Endodermal cell (in vitro differentiated cells): ENCODE measurements at regions not wholly inside any gene's neighbourhood (a gene's known extent, or its start where the extent isn't known, plus 50 kb on each side); places are given as distances from the start of the nearest gene placed in this dataset.

ENCODE experiments used
- DNase-seq: peaks from one replicate; pipeline ENCODE4 v3.0.0-alpha.2; 2017
- H3K27ac ChIP-seq: 2 replicates; pipeline ENCODE4 v1.5.1; 2013; ENCODE audit warnings: mild to moderate bottlenecking, low read depth, low read length, moderate library complexity
- H3K27me3 ChIP-seq: 2 replicates; pipeline ENCODE4 v1.6.1; 2013; ENCODE audit warnings: mild to moderate bottlenecking, low read length, moderate library complexity; ENCODE audit not compliant: insufficient read depth, control insufficient read depth, poor library complexity, severe bottlenecking
- H3K36me3 ChIP-seq: 2 replicates; pipeline ENCODE4 v1.7.0; 2013; ENCODE audit warnings: mild to moderate bottlenecking, low read length, moderate library complexity; ENCODE audit not compliant: control insufficient read depth, insufficient read depth
- H3K4me1 ChIP-seq: one replicate; pipeline ENCODE4 v1.7.0; 2013; ENCODE audit warnings: low read length; ENCODE audit not compliant: control insufficient read depth, insufficient read depth
- H3K4me3 ChIP-seq: 2 replicates; pipeline ENCODE4 v1.5.1; 2013; ENCODE audit warnings: mild to moderate bottlenecking, low read length, moderate library complexity
- H3K9ac ChIP-seq: 2 replicates; pipeline ENCODE4 v1.6.1; 2013; ENCODE audit warnings: mild to moderate bottlenecking, low read length, moderate library complexity; ENCODE audit not compliant: poor library complexity, severe bottlenecking; ENCODE audit errors: extremely low read depth
- H3K9me3 ChIP-seq: 2 replicates; pipeline ENCODE4 v1.6.1; 2013; ENCODE audit warnings: mild to moderate bottlenecking, low read length, moderate library complexity; ENCODE audit not compliant: control insufficient read depth
- H3K27ac Mint-ChIP-seq: 2 replicates; pipeline ENCODE4 v1.8.0; 2020; ENCODE audit warnings: mixed read lengths
- H3K27me3 Mint-ChIP-seq: 2 replicates; pipeline ENCODE4 v1.8.0; 2021; ENCODE audit warnings: mild to moderate bottlenecking, mixed read lengths; ENCODE audit not compliant: insufficient read depth
- H3K36me3 Mint-ChIP-seq: 2 replicates; pipeline ENCODE4 v1.8.0; 2020; ENCODE audit warnings: low read depth, mixed read lengths
- H3K4me1 Mint-ChIP-seq: 2 replicates; pipeline ENCODE4 v1.8.0; 2020; ENCODE audit warnings: mixed read lengths
- H3K4me3 Mint-ChIP-seq: 2 replicates; pipeline ENCODE4 v1.8.0; 2020; ENCODE audit warnings: mild to moderate bottlenecking, moderate library complexity, mixed read lengths
- H3K9me3 Mint-ChIP-seq: 2 replicates; pipeline ENCODE4 v1.8.0; 2020; ENCODE audit warnings: mild to moderate bottlenecking, mixed read lengths
- CTCF ChIP-seq: fragments of 200-600 bp; sonication (generic); conservative IDR thresholded peaks from 2 replicates; pipeline ENCODE4 v1.5.0; 2021; ENCODE audit warnings: antibody characterized with exemption, mild to moderate bottlenecking
- WGBS, 2 experiments: methylation state at CpG; one replicate each; pipeline versions ENCODE4 v1.1.5 to v1.1.7; 2013; ENCODE audit warnings: missing lambda C conversion rate in 2 of 2, mixed read lengths in 1 of 2; ENCODE audit not compliant: insufficient coverage in 1 of 2, insufficient read length in 1 of 2; 5-methylcytosine and 5-hydroxymethylcytosine counted together

DNA sequence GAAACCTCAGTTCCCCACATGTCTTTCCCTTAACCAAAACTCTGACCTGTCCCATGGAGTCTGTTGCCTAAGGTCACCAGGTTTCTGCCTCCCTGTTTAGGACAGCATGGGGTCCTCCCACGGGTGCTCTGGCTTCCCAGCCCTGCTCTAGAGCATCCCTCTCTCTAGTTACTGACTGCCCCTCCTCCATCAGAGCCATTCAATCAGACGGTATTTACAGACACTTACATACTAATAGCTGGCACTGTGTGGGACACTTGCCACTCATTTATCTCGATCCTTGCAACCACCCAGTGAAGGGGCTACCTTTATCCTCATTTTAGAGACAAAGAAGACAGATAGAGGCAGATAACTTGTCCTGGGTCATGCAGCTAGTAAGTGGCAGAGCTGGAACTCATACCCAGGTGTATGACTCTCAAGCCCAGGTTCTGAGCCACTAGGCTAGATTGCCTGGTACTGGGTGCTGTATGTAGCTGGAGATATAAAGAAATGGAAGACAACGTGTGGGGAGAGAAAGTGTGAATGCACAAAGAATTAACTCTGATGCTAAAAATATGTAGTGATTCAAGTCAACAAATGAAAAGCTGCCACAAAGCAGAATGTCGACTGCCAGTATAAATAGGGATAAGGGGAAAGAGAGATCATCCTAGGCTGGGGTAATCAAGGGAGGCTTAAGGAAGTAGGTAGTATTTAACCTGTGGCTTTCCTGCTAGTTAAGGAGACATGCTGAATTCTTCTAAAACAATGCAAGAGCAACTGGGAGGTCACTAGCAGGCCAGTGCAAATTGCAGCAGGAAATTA is 52.5 kb upstream of the PDE8B start:
- Mint-ChIP-seq H3K27ac (peak overlapping the region; percentile 27), H3K9me3 (no peaks in the 10 kb centered on the region), H3K4me1 (peaks cover 37% of the 10 kb centered on the region), H3K27me3 (no peaks in the 10 kb centered on the region), H3K36me3 (no peaks in the 10 kb centered on the region), H3K4me3 (no peak overlapping the region)
- peaks cover 4% of the 10 kb centered on the region for H3K9me3 ChIP-seq
- no peak for TF ChIP-seq CTCF
- no peak overlapping the region for H3K27ac ChIP-seq
- H3K36me3 ChIP-seq, result no peaks in the 10 kb centered on the region
- no peak overlapping the region for H3K9ac ChIP-seq
- H3K4me1 ChIP-seq, result peaks cover 13% of the 10 kb centered on the region
- H3K4me3 ChIP-seq, result no peak overlapping the region
- no peaks in the 10 kb centered on the region for H3K27me3 ChIP-seq
- WGBS, 2 experiments, result 41 to 58% methylated on average over 4 to 5 of the region's 5 CpGs
- no peak for DNase-seq

DNA sequence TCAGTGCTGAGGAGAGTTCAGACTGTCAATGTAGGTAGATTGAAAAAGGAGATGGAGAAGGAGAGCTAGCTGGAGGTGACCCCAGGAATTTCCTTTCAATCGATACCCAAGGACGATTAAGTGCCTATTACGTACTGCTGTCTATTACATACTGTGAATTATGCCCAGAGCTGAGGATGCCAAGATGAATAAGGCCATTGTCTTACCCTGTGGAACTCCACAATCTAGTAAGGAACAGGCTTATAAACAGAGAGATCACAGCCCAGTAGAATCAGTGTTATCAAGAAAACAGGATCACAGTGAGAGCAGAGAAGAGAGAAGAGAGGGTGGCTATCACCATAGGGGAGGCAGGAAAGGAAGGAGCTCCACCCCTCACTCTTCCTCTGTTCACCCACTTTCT is 54.1 kb upstream of the PDE8B start:
- H3K4me3 Mint-ChIP-seq, result no peak overlapping the region
- no peaks in the 10 kb centered on the region for H3K9me3 Mint-ChIP-seq
- Histone ChIP-seq H3K4me3 (no peak overlapping the region), H3K4me1 (peaks cover 16% of the 10 kb centered on the region), H3K9me3 (no peaks in the 10 kb centered on the region), H3K9ac (no peak overlapping the region), H3K36me3 (no peaks in the 10 kb centered on the region), H3K27ac (no peak overlapping the region), H3K27me3 (no peaks in the 10 kb centered on the region)
- no peaks in the 10 kb centered on the region for H3K27me3 Mint-ChIP-seq
- peaks cover 37% of the 10 kb centered on the region for H3K4me1 Mint-ChIP-seq
- no peak for DNase-seq
- H3K27ac Mint-ChIP-seq, result no peak overlapping the region
- no peaks in the 10 kb centered on the region for H3K36me3 Mint-ChIP-seq
- TF ChIP-seq CTCF, result no peak
- 88 to 100% methylated on average over 3 of the region's 3 CpGs for WGBS, 2 experiments

- H3K4me1 Mint-ChIP-seq, result peaks cover 37% of the 10 kb centered on the region
- H3K36me3 ChIP-seq, result no peaks in the 10 kb centered on the region
- no peaks in the 10 kb centered on the region for H3K9me3 ChIP-seq
- no peak overlapping the region for H3K27ac ChIP-seq
- no peaks in the 10 kb centered on the region for H3K27me3 Mint-ChIP-seq
- H3K9me3 Mint-ChIP-seq, result no peaks in the 10 kb centered on the region
- 92 to 97% methylated on average over 3 to 8 of the region's 8 CpGs for WGBS, 2 experiments
- no peak overlapping the region for H3K9ac ChIP-seq
- no peak overlapping the region for H3K4me3 ChIP-seq
- H3K36me3 Mint-ChIP-seq, result no peaks in the 10 kb centered on the region
- H3K4me3 Mint-ChIP-seq, result no peak overlapping the region
- no peaks in the 10 kb centered on the region for H3K27me3 ChIP-seq
- H3K27ac Mint-ChIP-seq, result no peak overlapping the region
- no peak for TF ChIP-seq CTCF
- H3K4me1 ChIP-seq, result peaks cover 16% of the 10 kb centered on the region
- no peak for DNase-seq
These were observed 55.2 kb upstream of the PDE8B start for GRCh38 chr5:77155179-77155785.
